Left lobe of liver (tissue), 2 donors: ENCODE measurements at regions not wholly inside any gene's neighbourhood (a gene's known extent, or its start where the extent isn't known, plus 50 kb on each side); places are given as distances from the start of the nearest gene placed in this dataset.
"Not testable (repeated sequence)": the region's sequence is repeated elsewhere in the genome, so short reads cannot be mapped to it uniquely, and the experiment has no call there.

Experiments used
- ATAC-seq: fragments of 200-7000 bp; cut with Tn5 transposase; one replicate; pipeline ENCODE4 v1.9.1; 2020; ENCODE audit warnings: mild to moderate bottlenecking, moderate library complexity
- DNase-seq: peaks from one replicate; pipeline ENCODE4 v3.0.0-alpha.2; 2020; ENCODE audit warnings: low spot score
- donor health status: DM: no; HTN: no; CAD: no; lungs with moderate emphysema.
- donor health status: DM: no; HTN: yes; CAD: no.

GRCh38 chr3:130151555-130151954, 69.9 kb downstream of the ALG1L2 start:
- not testable (repeated sequence) for ATAC-seq, DNase-seq

GRCh38 chr3:130153247-130153646, 71.6 kb downstream of the ALG1L2 start:
- ATAC-seq, DNase-seq: not testable (repeated sequence)

GRCh38 chr3:130155464-130155863, 73.8 kb downstream of the ALG1L2 start:
- not testable (repeated sequence) for DNase-seq, ATAC-seq

GRCh38 chr3:130166856-130167255, 85.2 kb downstream of the ALG1L2 start:
- not testable (repeated sequence) for DNase-seq, ATAC-seq

GRCh38 chr3:130175195-130175594, 93.6 kb downstream of the ALG1L2 start:
- not testable (repeated sequence) for ATAC-seq, DNase-seq

GRCh38 chr3:130176476-130177256, 95.0 kb downstream of the ALG1L2 start:
- ATAC-seq, DNase-seq: not testable (repeated sequence)

GRCh38 chr3:130178835-130179234, 97.2 kb downstream of the ALG1L2 start:
- not testable (repeated sequence) for DNase-seq, ATAC-seq

GRCh38 chr3:130179353-130179970, 97.8 kb downstream of the ALG1L2 start:
- ATAC-seq = not testable (repeated sequence)
- peak; percentile 45 for DNase-seq

- not testable (repeated sequence) for DNase-seq, ATAC-seq
Observed at GRCh38 chr3:130182475-130182874, 100.8 kb downstream of the ALG1L2 start.

GRCh38 chr3:130183689-130184088, 102.1 kb downstream of the ALG1L2 start:
- ATAC-seq, DNase-seq: not testable (repeated sequence)

GRCh38 chr3:130184152-130185024, 102.8 kb downstream of the ALG1L2 start:
- ATAC-seq, DNase-seq: not testable (repeated sequence)

GRCh38 chr3:130201272-130201671, 119.6 kb downstream of the ALG1L2 start:
- not testable (repeated sequence) for ATAC-seq, DNase-seq

- not testable (repeated sequence) for ATAC-seq, DNase-seq
Observed at GRCh38 chr3:130203633-130204032, 122.0 kb downstream of the ALG1L2 start.

GRCh38 chr3:130227540-130227939, 117.9 kb upstream of the COL6A5 start:
- DNase-seq (no peak), ATAC-seq (no peak)

- ATAC-seq = peak; percentile 33
Observed at GRCh38 chr3:130242850-130243569, 102.5 kb upstream of the COL6A5 start.

GRCh38 chr3:130243808-130244207, 101.7 kb upstream of the COL6A5 start:
- no peak for DNase-seq
- ATAC-seq = no peak

More at GRCh38 chr3:130242850-130243569, 102.5 kb upstream of the COL6A5 start:
- no peak for DNase-seq

GRCh38 chr3:130250982-130251381, 94.5 kb upstream of the COL6A5 start:
- ATAC-seq (no peak), DNase-seq (no peak)

- no peak for ATAC-seq
Observed at GRCh38 chr3:130255442-130255841, 90.0 kb upstream of the COL6A5 start.

GRCh38 chr3:130256821-130257340, 88.6 kb upstream of the COL6A5 start:
- no peak for DNase-seq
- no peak for ATAC-seq

More at GRCh38 chr3:130255442-130255841, 90.0 kb upstream of the COL6A5 start:
- DNase-seq = no peak

GRCh38 chr3:130258532-130258952, 86.9 kb upstream of the COL6A5 start:
- ATAC-seq = no peak
- DNase-seq = no peak
